ENCODE measurements at regions not wholly inside any gene's neighbourhood (a gene's known extent, or its start where the extent isn't known, plus 50 kb on each side); places are given as distances from the start of the nearest gene placed in this dataset.

DNA sequence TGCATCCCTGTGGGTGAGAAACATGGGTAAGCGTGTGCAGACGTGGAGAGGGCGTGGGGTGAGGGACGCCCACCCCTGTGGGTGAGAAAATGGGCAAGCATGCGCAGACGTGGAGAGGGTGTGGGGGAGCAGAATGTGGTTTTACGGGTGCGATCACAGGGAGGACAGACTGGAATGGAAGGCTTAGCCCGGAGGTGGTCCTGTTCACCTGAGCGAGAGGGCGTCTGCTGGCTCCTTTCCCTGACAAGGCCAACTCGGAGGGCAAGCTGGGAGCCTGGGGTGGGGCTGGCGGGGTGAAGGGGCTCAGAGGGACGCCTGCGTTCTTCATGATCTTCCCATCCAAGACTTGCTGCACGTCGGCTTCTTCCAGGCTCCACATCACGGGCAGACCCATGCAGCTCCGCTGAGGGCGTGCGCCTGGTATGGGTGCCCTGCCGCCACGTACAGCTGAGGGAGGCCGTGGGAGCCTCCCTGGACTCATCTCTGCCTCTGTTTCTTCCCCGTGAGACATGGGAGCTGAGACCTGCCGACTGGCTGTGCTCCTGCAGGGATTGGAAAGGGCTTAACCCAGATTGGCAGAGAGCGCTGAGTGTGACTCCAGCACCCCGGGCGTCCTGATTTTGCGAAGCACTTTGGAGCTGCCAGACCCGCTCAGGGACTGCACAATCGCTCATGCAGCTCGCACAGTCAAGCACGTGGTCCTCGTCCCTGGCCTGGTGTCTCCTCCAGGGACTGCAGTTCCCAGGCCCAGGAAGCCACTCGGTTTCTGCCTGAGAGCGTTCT is 74.3 kb upstream of the SHH start:
- no peak for TF ChIP-seq GATA3 (IDR thresholded peaks at IDR 0.05; ENCODE audit: low read depth, low read length)
- TF ChIP-seq GATA2 (IDR thresholded peaks at IDR 0.05; ENCODE audit: low read depth, low read length) = no peak

- TF ChIP-seq GATA2 (IDR thresholded peaks at IDR 0.05; ENCODE audit: low read depth, low read length) (no peak), GATA3 (IDR thresholded peaks at IDR 0.05; ENCODE audit: low read depth, low read length) (no peak)
Measured at GRCh38 chr7:155885167-155886155, 73.2 kb upstream of the SHH start.

DNA sequence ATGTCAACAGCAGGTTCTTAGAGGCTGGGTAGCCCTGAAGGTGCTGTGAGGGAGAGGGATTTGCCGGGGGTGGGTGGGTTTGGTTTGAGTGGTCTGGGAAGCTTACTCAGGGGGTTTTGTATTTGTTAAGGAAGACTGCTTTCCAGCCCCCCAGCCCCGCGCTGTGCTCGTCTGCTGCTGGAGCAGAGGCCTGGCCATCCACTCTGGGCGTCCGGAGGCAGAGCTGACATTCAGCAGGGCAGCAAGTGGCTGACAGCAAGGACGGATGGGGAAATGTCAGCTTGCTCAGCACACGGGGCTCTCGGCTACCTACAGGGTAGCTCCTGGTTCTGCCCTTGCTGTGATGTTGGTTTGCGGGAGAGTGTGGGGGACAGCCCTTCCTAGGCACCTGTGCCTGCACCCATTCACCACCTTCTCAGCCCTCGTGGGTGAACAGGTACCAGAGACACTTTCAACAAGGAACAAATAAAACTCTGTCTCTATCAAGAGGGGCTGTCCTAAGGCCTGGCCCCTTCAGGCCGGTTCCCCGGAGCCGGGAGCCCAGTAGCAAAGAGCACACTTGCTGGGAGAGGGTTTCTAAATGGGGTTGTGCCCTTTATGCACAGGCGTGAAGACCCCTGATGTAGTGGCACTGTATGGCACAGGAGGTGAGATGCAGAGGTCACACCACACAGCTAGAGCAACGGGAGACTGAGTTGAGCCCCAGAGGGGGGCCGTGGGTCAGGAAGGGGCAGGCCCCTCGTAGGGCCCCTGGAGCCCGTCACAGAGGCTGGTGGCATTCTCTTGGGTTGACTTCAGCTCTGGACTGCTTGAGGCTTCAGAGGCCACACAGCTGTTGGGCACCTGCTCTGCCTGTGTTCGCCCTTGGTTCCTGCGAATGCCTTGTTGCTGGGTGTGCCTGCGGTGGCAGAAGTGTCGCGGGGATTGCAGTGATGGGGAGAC is 72.2 kb upstream of the SHH start:
- TF ChIP-seq GATA3 (IDR thresholded peaks at IDR 0.05; ENCODE audit: low read depth, low read length) (no peak), GATA2 (IDR thresholded peaks at IDR 0.05; ENCODE audit: low read depth, low read length) (no peak)

DNA sequence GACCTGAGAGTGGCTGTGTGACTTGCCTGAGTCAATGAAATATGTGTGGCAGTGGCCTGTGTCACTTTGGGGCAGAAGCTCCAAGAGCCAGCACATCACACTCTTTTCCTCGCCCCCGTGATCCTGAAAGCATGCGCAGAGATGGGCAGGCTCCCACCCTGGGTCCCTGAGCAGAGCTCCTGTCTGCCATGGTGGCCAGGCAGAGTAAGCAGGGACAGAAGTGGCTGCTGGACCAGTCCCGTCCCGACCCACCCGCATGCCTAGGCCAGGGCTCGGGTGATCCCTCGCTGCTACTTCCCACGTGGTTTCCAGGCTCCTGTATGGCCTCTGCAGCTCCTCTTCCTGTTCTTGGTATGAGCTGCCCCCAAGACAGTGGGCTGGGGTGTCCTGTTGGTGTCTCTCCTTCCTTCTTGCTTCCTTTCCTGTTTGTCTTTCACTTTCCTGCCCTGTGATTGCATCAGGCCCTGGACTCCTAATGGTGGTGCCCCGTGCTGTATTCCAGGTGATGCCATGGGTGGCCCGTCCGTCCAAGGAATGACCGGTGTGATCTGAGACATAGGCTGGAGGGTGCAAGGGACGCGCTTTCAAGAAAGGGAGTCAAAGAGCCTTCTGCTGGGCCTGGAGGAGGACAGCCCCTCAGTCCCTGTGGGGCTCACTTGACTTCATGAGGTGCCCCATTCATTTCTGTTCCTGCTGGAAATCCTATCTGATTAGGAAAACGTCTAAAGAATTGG is 71.4 kb upstream of the SHH start:
- TF ChIP-seq GATA3 (IDR thresholded peaks at IDR 0.05; ENCODE audit: low read depth, low read length) (no peak), GATA2 (IDR thresholded peaks at IDR 0.05; ENCODE audit: low read depth, low read length) (no peak)

- TF ChIP-seq GATA2 (IDR thresholded peaks at IDR 0.05; ENCODE audit: low read depth, low read length) (no peak), GATA3 (IDR thresholded peaks at IDR 0.05; ENCODE audit: low read depth, low read length) (no peak)
Measured at GRCh38 chr7:155882596-155882995, 70.3 kb upstream of the SHH start.

GRCh38 chr7:155881471-155882350 is 69.4 kb upstream of the SHH start:
- TF ChIP-seq GATA2 (IDR thresholded peaks at IDR 0.05; ENCODE audit: low read depth, low read length) (no peak), GATA3 (IDR thresholded peaks at IDR 0.05; ENCODE audit: low read depth, low read length) (no peak)

DNA sequence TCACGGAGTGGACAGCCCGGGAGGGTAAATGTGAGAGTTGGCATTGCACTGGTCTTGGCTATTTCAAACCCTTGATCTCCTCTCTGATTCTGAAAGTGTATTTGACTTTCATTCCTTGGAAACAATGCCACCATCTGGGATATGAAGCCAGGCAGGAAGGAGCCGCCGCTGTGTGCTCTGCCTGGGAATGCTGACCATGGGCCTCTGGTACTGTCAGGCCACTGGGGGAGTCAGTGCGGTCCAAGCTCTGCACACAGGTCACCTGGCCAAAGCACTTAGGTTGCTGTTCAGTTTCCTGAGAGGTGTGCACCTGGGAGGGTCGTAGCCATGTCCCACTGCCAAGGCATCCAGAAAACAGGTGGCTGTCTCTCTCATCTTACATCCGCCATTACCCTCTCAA is 68.5 kb upstream of the SHH start:
- TF ChIP-seq GATA3 (IDR thresholded peaks at IDR 0.05; ENCODE audit: low read depth, low read length) (no peak), GATA2 (IDR thresholded peaks at IDR 0.05; ENCODE audit: low read depth, low read length) (no peak)

DNA sequence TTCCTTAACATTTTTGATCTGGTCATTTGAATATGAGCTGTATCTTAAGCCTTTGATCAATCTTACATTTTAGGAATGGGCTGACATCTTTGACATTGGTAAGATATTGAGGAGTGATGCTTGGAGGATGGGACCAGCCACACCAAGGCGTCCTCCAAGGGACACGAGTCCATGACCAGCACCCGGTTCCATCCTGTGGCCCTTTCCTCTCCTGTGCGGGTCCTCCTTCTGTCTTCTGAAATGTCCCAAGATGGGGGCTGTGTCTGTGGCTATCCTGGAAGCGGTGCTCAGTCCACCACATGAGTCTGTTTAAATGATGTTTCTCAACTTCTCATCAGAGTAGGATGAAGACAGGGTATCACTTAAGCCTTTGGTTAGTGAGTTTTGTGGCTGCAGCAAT is 67.3 kb upstream of the SHH start:
- TF ChIP-seq GATA3 (IDR thresholded peaks at IDR 0.05; ENCODE audit: low read depth, low read length) = no peak
- no peak for TF ChIP-seq GATA2 (IDR thresholded peaks at IDR 0.05; ENCODE audit: low read depth, low read length)

DNA sequence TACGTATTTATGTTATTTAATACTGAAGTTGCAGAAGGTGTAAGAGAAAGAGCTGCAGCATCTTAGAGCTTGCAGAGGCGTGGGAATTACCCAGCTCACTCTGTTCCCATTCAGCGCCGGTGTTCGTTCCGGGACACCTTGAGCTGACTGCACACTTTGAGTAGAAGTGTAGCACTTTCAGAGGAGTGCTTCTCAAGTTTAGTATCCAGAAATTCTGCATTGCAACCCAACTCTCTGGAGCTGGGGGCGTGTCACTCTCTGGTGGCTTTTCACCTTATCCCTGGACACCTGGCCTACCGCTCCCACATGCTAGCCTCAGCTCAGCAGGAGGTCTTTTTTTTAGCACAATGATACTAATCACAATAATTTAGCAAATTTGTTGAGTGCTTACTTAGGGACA is 66.4 kb upstream of the SHH start:
- TF ChIP-seq GATA3 (IDR thresholded peaks at IDR 0.05; ENCODE audit: low read depth, low read length) = no peak
- TF ChIP-seq GATA2 (IDR thresholded peaks at IDR 0.05; ENCODE audit: low read depth, low read length) = no peak

- no peak for TF ChIP-seq GATA3 (IDR thresholded peaks at IDR 0.05; ENCODE audit: low read depth, low read length)
- no peak for TF ChIP-seq GATA2 (IDR thresholded peaks at IDR 0.05; ENCODE audit: low read depth, low read length)
Measured at GRCh38 chr7:155878250-155878649, 66.0 kb upstream of the SHH start.

- TF ChIP-seq GATA2 (IDR thresholded peaks at IDR 0.05; ENCODE audit: low read depth, low read length) (no peak), GATA3 (IDR thresholded peaks at IDR 0.05; ENCODE audit: low read depth, low read length) (no peak)
Measured at GRCh38 chr7:155877167-155877566, 64.9 kb upstream of the SHH start.

GRCh38 chr7:155874411-155874810 is 62.1 kb upstream of the SHH start:
- no peak for TF ChIP-seq GATA3 (IDR thresholded peaks at IDR 0.05; ENCODE audit: low read depth, low read length)
- TF ChIP-seq GATA2 (IDR thresholded peaks at IDR 0.05; ENCODE audit: low read depth, low read length) = no peak

Data from SH-SY5Y (cell line).